ENCODE measurements at regions not wholly inside any gene's neighbourhood (a gene's known extent, or its start where the extent isn't known, plus 50 kb on each side); places are given as distances from the start of the nearest gene placed in this dataset.

DNA sequence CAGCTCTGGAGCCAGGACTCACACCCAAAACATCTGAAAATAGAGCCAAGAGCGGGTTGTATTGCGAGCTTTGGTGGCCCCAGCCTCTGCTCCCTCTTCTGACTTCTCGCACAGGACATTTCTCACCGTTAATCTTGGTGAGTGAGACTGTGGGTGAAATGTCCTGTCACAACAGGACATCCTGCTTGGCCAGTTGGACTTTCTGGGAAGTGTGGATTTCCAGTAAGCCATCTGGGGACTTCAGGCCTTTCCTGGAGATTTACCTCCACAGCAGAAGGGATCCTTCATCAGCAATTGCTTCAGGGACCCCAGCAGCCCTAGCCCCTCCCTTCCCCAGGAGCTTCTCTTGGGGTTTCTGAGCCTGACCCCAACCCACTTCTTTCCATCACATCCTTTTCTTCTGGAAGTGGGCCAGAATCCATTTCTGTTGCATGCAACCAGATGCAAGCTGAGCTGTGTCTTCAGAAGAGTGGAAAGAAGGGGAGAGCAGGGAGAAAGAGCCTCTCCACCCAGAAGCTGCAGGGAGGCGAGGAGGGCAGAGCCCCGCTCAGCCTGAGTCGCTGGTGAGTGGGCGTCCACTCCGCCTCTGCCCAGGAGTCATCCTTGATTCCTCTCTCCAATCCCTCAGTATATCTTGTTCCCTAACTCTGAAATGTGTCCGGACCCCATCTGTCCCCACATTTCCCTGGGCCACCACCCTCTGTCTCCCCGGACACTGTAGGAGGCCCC lies 50.3 kb upstream of the GADD45G start:
- DNase-seq = no peak

GRCh38 chr9:89553451-89554010 lies 51.3 kb upstream of the GADD45G start:
- no peak for DNase-seq

DNA sequence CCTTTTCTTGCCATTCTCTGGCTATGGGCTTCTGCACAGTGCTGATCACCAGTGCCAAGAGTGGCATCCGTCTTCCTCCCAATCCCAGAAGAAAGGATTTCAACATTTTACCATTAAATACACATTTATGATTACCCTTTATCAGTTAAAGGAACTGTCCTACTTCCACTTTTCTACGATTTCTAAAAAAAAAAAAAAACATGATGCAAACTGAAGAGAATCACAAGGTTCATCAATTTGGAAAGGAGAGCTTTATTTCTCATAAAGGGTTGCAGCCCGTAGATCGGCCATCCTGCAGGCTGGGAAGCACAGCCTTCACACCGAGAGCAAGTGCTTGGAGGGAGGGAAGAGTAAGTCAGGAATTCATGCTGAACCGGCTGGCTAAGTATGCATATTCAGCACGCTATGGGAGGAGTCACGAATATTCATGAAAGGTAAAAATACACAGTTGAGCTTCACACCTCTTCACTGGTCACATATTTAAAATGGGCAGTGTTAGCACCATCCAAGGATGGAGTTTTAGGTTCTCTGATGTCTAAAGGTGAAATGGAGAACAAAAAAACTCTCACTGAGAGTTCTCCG lies 52.5 kb upstream of the SEMA4D start:
- DNase-seq = no peak

DNA sequence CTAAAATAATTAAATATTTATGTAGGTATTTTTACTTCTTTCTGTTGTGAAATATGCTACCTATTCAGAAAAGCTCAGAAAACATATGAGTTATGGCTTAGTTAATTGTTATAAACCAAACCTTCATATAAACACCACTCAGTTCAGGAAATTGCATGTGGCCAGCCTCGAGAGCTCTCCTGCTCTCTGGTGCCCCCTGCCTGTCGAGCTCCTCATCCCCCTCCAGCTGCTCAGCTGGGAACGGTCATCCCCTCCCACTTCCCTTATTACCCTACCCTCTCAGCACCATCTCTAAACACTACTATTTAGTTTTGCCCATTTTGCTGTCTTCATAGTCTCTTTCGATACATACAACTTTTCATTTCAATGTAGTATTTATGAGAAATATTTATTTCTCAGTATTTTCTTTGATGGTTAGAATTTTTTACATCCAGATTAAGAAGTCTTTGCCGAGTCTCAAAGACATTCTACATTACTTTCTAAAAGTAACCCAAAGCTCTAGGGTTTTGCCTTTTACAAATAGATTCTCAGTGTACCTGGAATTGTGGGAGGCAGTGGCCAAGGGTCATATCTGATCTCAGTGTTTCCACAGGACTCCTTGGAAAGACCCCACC lies 51.2 kb upstream of the SEMA4D start:
- DNase-seq = peak; percentile 82

- no peak for DNase-seq
These were observed 50.2 kb upstream of the SEMA4D start for GRCh38 chr9:89548071-89548638.

Measured in femur (tissue), 1 donor.